ENCODE measurements at regions not wholly inside any gene's neighbourhood (a gene's known extent, or its start where the extent isn't known, plus 50 kb on each side); places are given as distances from the start of the nearest gene placed in this dataset.

- no peak for DNase-seq (ENCODE audit: low read depth)
These were observed 440.8 kb upstream of the ATP2B1 start for GRCh38 chr12:90149453-90149852.

GRCh38 chr12:90129366-90130030 is 420.9 kb upstream of the ATP2B1 start:
- no peak for DNase-seq (ENCODE audit: low read depth)

- DNase-seq (ENCODE audit: low read depth) = no peak
These were observed 419.9 kb upstream of the ATP2B1 start for GRCh38 chr12:90128526-90128925.

GRCh38 chr12:90126125-90126524 is 417.5 kb upstream of the ATP2B1 start:
- no peak for DNase-seq (ENCODE audit: low read depth)

GRCh38 chr12:90124914-90125313 is 416.3 kb upstream of the ATP2B1 start:
- no peak for DNase-seq (ENCODE audit: low read depth)

- no peak for DNase-seq (ENCODE audit: low read depth)
These were observed 415.7 kb upstream of the ATP2B1 start for GRCh38 chr12:90124289-90124688.

- no peak for DNase-seq (ENCODE audit: low read depth)
These were observed 414.0 kb upstream of the ATP2B1 start for GRCh38 chr12:90122681-90123080.

GRCh38 chr12:90120627-90121026 is 412.0 kb upstream of the ATP2B1 start:
- DNase-seq (ENCODE audit: low read depth) = no peak

- DNase-seq (ENCODE audit: low read depth) = no peak
These were observed 404.0 kb upstream of the ATP2B1 start for GRCh38 chr12:90112666-90113065.

GRCh38 chr12:90111791-90112580 is 403.3 kb upstream of the ATP2B1 start:
- peak; percentile 29 for DNase-seq (ENCODE audit: low read depth)

GRCh38 chr12:90106568-90106967 is 397.9 kb upstream of the ATP2B1 start:
- DNase-seq (ENCODE audit: low read depth) = no peak

- no peak for DNase-seq (ENCODE audit: low read depth)
These were observed 394.5 kb upstream of the ATP2B1 start for GRCh38 chr12:90102957-90103652.

- no peak for DNase-seq (ENCODE audit: low read depth)
These were observed 391.9 kb upstream of the ATP2B1 start for GRCh38 chr12:90100579-90100978.

- DNase-seq (ENCODE audit: low read depth) = no peak
These were observed 390.6 kb upstream of the ATP2B1 start for GRCh38 chr12:90099288-90099687.

GRCh38 chr12:90098132-90098779 is 389.6 kb upstream of the ATP2B1 start:
- DNase-seq (ENCODE audit: low read depth) = no peak

- DNase-seq (ENCODE audit: low read depth) = no peak
These were observed 383.2 kb upstream of the ATP2B1 start for GRCh38 chr12:90091809-90092208.

GRCh38 chr12:90090929-90091651 is 382.5 kb upstream of the ATP2B1 start:
- DNase-seq (ENCODE audit: low read depth) = no peak

GRCh38 chr12:90086281-90086680 is 377.6 kb upstream of the ATP2B1 start:
- DNase-seq (ENCODE audit: low read depth) = no peak

- DNase-seq (ENCODE audit: low read depth) = no peak
These were observed 377.0 kb upstream of the ATP2B1 start for GRCh38 chr12:90085494-90086274.

- no peak for DNase-seq (ENCODE audit: low read depth)
These were observed 375.4 kb upstream of the ATP2B1 start for GRCh38 chr12:90084018-90084417.

- DNase-seq (ENCODE audit: low read depth) = no peak
These were observed 372.0 kb upstream of the ATP2B1 start for GRCh38 chr12:90080616-90081015.
